GM18861 (cell line): ENCODE measurements at regions not wholly inside any gene's neighbourhood (a gene's known extent, or its start where the extent isn't known, plus 50 kb on each side); places are given as distances from the start of the nearest gene placed in this dataset.
"Not testable (repeated sequence)": the region's sequence is repeated elsewhere in the genome, so short reads cannot be mapped to it uniquely, and the experiment has no call there.

Experiments
- ATAC-seq: cut with Tn5 transposase; IDR thresholded peaks from one replicate; pipeline ENCODE4 v1.9.1; 2021; ENCODE audit not compliant: unreplicated experiment

GRCh38 chr7:131653418-131654248, 97.2 kb upstream of the PODXL start:
- no peak for ATAC-seq

GRCh38 chr7:131652934-131653333, 96.5 kb upstream of the PODXL start:
- ATAC-seq: no peak

DNA sequence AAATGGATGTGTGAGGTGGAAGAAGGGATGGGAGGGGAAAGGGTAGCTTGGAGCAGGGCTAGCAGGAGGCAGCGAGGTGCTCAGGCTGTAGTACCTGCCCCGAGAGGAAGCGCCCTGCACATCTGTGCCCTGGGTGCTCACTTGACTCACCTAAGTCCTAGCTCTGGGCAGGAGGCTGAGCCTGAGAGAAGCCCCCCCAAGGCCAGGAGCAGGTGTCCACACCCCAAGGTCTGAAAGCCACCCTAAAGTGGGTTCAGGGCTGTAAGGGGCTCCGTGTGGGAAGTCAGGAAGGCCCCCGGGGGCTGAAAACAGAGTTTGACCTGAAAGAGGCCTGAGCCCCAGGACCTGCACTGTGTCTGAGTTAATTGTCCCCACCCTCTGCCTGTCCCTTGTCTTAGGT, 95.8 kb upstream of the PODXL start:
- no peak for ATAC-seq

DNA sequence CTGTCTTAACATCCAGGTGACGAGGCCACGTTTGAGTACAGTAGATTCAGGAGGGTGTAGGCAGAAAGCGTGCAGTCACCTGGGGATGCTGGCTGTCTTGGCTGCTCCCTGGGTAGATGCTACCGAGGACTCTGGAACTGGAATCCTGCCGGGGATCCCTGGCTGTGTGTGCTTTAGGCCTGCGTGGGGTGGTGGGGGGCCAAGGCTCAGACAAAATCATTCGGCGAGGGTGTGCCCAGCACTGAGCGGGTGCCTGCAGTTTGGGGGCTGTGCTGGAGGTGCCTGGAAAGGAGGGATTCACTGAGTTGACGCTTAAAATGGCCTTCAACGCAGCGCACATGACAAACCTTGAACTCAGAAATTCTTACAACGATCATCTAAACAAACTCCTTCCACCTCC, 93.5 kb upstream of the PODXL start:
- ATAC-seq: no peak

DNA sequence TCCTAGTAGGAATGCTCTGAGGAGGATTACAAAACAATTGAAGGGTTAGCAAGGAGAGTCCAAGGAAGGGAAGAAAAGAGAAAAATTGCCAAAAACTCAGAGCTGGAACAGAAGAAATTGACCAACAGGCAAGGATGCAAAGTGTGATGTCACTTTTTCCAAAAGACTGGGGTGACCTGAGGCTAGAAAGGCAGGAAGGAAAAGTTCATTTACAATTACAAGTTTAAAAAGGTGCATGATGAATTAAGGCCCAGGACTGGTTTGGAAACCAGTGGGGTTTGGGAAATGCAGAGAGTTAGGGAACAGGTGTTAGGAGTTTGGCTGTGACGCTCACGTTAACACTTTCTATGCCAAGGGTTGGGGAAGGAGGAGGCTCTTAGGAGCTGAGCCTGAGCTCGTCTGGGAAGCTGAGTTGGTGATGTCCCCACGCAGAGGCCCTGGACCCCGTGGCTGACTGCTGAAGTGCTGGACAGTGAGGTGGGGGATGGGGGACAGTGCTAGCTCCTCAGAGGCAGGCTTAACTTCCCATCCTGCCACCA, 92.6 kb upstream of the PODXL start:
- ATAC-seq: no peak

DNA sequence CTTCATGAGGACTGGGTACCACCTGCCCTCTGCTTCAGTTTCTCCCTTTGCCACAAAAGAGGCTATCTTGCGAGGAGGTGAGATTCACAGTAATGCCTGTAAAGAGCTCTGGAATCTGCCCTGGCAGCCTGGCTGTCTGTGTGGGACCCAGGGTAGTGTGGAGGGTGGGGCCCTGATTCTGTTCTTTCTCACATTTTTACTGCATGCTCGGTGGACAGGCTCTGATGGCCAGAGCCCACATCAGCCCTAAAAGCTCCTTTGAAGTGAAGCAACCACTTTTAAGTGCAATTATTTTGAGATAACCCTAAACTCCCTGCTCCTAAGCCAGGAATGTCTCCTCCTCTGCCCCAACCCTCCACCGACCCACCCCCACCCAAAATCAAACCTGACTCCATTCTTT, 92.1 kb upstream of the PODXL start:
- no peak for ATAC-seq

DNA sequence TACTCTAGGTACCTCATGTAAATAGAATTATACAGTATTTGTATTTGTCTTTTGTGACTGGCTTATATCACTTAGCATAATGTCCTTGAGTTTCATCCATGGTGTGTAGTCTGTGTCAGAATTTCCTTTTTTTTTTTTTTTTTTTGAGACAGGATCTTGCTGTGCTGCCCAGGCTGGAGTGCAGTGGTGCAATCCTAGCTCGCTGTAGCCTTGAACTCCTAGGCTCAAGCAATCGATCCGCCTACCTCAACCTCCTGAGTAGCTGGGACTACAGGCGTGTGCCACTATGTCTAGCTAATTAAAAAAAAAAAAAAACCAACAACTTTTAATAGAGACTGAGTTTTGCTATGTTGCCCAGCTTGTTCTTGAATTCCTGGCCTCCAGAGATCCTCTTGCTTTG, 89.8 kb upstream of the PODXL start:
- ATAC-seq: no peak

DNA sequence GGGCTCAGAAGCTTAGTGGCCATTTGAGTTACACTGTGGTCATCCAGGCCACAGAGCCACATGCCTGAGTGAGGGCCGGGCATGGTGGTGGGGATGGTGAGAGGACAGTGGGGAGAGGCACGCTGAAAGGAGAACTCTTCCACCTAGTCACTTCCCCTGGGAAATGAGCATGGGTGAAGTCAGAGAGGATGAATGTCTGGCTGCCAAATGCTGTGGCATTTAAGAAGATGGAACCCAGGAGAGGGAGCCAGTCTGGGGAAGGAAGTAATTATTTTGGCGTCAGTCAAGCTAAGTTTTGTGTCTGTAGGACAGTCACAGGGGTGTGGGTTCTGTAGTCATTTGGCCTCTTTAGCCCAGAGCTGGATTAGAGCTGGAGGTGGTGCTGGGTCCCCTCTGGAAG, 86.0 kb upstream of the PODXL start:
- no peak for ATAC-seq

- no peak for ATAC-seq
Observed at GRCh38 chr7:131640686-131641085, 84.3 kb upstream of the PODXL start.

- no peak for ATAC-seq
Observed at GRCh38 chr7:131638641-131639430, 82.4 kb upstream of the PODXL start.

DNA sequence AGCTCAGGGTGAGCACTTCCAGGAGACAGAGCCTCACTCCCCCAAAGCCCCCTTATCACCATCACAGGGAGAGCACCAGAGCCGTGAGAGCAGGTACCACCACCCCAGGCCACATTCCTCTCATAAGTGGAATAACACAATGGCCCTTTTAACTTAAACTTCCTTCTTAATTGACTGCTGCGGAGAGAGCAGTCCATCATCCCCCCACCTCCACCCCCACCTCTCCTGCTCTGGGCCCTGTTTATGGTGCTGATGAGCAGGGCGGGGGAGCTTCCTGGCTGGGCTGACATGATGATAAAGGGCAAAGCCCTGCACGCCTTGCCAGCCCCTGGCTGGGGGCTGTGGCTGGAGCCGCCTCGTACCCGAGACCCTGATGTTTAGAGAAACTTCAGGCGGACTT, 81.4 kb upstream of the PODXL start:
- ATAC-seq: no peak

DNA sequence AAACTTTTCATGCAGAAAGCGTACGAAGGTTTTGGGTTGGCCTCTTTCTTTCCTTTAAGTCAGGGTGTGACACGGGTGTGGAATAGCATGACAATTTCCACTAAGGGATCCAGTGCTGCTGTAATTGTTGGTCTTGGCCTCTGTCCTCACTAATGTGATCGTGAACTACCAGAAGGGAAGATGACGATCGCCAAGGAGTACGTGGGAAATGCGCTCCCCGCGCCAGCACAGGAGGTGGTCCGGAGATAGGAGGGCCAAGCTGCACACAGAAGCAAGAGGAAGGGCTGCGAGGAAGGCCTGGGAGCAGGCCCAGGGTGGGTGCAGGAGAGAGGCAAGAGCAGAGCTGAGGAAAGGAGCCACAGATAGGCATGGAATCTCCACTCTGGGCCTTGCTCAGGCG, 79.7 kb upstream of the PODXL start:
- ATAC-seq: no peak

DNA sequence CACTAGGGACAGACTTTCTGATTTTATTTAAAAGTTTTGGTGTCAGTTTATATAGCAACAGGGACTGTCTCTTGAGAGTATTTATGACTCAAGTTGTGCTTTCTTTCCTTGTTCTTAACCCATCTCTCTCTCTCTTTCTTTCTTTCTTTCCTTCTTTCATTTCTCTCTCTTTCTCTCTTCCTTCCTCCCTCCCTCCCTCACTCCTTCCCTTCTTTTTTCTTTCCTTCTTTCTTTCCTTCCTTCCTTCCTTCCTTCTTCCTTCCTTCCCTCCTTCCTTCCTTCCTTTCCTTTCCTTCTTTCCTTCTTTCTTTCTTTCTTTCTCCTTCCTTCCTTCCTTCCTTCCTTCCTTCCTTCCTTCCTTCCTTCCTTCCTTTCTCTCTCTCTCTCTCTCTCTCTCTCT, 77.8 kb upstream of the PODXL start:
- ATAC-seq: not testable (repeated sequence)

DNA sequence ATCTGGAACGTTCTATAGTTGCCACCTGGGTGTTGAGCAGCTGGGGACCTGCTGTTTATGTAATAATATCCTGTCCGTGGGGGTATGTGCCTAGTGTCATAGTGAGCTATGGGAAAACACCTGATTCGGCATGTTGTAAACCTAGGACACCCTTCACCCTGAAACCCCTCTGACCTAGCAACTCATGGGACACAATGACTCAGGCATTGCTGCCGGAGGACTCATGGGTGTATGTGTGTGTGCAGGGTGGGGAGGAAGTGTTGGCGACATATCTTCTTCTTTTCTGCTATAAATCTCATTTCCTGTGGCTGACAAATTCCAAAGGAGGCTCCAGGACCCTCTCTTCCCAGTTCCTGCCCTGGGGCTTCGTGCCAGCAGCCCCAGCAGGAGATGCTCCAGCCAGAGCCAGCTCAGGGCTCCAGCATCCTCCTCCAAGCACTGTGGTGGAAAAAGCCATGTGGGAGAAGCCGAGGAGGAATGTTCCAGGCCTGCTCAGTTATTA, 77.0 kb upstream of the PODXL start:
- no peak for ATAC-seq

DNA sequence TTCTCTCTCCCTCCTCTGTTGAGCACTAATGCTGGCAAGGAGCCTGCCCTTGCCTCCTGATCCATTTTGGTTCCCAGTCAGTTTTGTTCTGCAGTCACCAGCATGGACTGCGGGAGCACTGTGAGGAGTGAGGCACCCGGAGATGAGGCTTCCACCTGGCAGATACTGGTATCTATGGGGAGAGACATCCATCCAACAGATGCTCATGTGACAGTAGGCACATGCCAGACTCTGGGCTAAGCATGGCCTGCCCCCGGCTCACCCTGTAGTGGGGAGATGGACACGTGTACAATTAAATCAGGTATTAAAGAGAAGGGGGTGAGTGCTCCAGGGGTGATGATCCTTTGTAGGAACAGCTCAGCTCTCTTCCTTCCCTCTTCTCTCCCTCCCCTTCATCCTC, 74.0 kb upstream of the PODXL start:
- no peak for ATAC-seq

- no peak for ATAC-seq
Observed at GRCh38 chr7:131629217-131629882, 72.9 kb upstream of the PODXL start.

- ATAC-seq: no peak
Observed at GRCh38 chr7:131628634-131629033, 72.2 kb upstream of the PODXL start.

DNA sequence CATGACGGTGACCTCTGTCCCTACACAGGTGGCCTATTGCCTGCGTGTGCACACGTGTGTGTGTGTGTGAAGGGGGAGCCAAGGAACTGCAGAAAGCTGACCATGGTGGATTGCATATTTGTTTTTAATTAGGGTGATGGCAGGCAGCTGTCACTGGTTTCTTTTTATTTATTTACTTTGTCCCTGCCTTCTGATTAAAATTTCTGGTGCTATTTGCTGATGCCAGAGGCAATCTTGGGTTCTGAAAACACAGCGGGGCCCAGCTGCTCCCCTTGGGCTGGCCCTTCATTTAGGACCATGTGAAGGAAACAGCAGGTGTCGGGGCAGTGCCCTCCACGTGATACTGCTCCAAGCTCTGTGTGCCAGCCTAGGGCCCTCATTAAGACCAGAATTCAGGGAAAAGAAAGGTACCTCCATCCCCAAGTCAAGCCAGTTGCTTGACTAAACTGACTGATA, 71.3 kb upstream of the PODXL start:
- no peak for ATAC-seq

DNA sequence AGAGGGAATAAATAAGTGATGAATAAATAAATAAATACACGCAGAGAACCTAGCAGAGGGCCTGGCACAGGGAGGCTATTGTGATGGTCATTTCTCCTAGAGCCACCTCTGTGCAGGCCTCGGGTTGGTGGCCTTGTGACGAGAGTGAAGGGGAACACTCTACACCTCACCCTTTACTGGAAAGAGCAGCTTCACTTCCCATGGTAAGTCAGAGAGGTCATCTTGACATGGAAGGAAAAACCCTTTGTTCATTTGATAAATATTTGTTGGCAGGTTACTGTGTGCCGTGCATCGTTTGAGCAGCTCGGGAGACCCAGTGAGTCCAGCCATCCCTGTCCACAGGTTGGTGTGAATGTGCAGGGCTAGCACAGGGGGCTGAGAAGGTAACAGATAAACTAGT, 70.2 kb upstream of the PODXL start:
- no peak for ATAC-seq

GRCh38 chr7:131625817-131626372, 69.5 kb upstream of the PODXL start:
- ATAC-seq: no peak

DNA sequence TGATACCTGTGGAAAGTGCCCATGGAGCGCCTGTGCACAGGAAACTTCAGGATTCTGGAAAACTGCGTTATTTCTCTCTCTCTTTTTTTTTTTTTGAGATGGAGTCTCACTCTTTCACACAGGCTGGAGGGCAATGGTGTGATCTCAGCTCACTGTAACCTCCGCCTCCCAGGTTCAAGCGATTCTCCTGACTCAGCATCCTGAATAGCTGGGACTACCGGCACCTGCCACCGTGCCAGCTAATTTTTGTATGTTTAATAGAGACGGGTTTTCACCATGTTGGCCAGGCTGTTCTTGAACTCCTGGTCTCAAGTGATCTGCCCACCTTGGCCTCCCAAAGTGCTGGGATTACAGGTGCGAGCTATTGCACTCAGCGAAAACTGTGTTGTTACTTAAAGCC, 68.9 kb upstream of the PODXL start:
- not testable (repeated sequence) for ATAC-seq
